CD4-positive, alpha-beta T cell treated with Interleukin-21 for 1 hour (primary cell): ENCODE measurements at regions not wholly inside any gene's neighbourhood (a gene's known extent, or its start where the extent isn't known, plus 50 kb on each side); places are given as distances from the start of the nearest gene placed in this dataset.

Experiments
- DNase-seq: peaks from one replicate; pipeline ENCODE4 v3.0.0-alpha.2; 2020

DNA sequence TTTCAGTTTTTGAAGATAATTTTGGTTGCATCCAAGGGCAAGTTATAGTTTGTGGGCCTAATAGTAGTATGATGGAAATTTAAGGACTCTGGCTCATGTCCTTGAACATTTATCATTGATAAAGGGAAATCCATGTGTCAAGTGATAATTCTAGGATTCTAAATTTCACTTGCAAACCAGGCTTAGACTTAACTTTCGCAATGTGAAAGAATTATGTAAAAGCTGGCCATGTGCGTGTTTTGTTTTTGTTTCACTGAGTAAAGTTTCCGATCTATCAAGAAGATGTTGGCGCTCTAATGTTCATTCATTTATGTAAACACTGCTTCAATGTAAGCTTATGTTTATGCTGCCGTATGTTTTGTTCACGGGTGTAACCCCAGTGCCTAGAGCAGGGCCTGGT lies 302.0 kb downstream of the SOX4 start:
- DNase-seq, result no peak

DNA sequence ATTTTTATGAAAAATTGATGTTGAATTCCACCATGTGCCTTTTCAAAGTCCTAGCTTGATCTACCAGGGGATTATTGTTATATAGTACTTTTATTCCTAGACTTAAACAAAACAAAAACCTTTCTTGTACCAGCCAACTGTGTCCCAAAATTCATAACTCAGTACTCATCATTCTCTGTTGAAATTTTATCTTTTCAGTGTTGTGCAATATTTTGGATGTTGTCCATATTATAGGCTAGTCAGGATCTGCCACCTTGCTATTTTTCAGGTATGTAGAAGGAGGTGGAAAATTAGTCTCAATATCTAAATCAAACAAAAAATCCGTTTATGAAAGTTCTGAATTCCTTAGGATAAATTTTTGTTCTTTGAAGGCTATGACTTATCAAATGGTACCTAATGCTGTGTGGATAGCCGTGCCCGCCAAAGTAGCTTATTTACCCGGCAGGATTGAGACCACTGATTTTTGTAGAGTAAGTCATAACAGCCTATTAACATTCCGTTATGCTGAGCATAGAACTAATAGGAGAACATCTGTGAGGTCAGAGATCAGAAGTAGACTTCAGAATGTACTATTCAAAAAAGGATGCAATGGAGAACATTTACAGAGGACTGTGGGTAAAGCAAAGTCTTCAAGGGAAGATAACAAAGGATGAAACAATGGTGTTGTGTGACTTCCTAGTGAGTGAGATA lies 304.7 kb downstream of the SOX4 start:
- no peak for DNase-seq

DNA sequence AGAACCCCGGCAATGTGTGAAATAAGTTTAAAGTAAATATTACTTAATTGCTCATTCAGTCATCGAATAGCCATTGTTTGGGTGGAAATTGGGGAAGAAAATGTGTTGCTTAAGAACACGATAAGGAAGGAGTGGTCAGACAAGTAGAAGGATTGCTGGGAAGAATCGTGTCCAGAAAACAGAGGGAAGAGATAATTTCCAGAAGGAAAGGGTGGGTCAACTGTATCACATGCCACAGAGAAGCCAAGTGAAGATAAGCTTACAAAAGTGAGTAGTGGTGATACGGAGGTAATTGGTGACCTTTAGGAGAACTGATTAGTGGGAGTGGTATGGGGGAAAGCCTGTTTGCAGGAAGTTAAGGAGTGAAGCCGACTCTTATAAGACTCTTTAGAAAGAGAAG lies 306.2 kb downstream of the SOX4 start:
- no peak for DNase-seq

DNA sequence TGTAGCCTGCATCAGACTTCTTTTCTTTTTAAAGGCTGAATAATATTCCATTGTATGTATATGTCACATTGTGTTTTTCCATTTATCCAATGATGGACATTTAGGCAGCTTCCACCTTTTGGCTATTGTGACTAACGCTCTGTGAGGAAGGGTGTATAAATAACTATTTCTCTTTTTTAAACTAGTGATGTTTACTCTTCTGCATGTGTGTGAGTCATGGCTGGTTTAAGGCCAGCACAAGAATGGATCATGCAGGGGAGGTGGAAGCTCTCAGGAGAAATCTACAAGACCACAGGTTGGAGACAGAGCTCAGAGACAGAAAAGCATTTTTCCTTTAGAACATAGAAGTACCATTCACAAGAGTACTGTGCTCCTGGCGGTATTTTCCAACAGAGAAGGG lies 307.2 kb downstream of the SOX4 start:
- DNase-seq, result no peak

DNA sequence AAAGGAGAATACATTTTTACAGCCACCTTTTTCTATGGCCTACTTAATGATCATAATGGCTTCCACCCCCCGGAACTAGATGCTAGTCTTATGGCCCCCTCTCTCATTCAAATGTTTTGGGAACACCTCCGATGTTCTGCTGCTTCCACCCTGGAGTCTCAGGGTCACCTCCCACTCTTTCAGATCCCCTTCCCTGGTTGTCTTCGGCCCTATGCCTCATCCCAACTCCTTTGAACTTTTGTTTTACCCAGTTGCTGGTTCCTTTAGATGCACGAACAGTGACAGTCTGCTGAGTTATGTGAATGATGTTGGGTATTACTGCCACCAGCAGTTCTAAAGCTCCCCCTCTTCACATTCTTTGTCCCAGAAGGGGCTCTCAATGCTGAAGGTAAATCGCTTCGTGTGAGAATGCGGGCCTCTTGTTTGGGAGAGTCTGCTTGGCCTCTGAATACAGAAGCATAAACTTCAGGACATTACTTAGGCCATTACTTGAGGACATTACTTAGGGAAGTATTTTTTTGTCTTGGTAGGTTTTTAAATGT lies 309.1 kb downstream of the SOX4 start:
- DNase-seq, result no peak

DNA sequence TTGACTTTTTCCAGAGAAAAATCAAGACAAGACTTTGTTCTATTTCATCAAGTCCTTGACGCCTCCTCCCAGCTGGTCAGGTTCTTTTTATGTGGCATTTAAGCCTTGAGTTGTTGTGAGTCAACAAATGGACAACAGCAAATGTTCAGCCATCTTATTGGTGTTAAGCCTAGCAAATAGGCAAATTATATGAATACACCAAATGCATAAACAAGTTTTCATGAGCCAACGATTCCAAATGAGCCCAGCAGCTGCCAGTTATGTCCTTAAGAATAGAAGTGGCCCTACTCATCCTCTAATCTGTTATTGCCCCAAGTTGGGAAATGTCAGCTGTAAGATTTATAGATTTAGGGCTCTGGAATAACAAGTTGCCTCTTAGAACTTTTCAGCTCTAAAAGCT lies 312.0 kb downstream of the SOX4 start:
- DNase-seq, result no peak

DNA sequence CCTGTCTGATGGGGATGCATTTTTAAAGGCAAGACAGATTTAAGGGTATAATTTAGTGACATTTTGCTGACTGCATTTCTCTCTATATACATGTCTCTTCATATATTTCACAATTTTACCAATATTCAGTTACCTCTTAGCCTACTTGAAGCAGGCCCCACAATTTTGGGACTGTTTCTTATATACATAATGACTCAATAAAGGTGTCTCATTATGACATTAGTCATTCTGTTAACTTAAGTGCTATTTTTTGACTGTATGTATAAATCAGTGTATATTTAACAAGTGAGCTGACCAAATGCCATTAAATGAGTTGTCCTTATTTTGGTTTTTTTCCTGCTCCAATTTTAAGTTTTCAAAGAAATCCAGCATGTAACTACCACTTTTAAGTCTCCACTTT lies 313.3 kb downstream of the SOX4 start:
- DNase-seq, result no peak

DNA sequence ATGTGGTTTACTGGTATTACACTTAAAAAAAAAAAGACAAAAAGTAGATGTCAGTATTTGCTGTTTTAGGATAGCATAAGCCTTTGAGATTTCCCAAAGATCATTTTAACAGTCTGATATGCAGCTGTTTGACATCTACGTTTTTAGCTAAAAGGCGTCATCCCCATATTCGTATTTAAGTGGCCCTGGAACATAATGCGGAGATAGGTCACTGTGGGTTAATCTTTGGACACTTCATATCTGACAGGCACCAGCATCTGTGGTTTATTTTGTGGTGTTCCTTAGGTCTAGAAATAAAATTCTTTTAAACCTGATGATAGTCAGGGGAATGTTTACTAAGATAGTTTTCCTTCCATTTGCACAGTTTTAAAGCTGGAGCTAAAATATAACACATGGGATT lies 313.7 kb downstream of the SOX4 start:
- no peak for DNase-seq

DNA sequence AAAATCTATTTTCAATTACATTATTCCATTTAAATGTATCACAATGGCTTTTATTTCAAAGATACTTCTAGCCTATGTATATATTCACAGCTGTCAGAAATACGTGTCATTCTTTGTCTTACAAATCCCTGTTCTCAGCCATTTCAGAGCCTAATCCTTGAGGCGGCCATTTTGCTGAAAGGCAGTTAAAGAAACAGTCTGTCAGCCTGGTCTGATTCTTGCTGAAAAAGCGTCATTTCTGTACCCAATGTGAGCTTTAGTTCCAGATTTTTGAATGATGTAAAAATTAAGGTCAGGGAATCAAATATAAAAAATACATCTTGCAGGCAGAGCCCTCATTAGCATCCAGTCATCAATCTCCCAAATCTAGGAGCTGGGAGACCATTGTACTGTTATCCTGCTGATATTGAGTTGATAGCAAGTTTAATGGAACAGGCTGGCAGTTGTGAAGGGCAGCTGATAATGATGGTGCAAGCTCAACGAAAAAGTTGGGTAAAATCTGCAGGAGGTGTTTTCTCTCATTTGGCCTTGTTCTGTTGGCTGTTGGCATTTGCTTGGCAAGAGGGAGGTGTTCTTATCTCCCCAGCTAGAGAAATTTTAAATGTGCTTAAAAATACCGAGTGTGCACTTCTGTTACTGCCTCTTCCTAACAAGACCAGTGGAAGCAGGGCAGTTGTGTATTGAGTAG lies 314.8 kb downstream of the SOX4 start:
- no peak for DNase-seq

DNA sequence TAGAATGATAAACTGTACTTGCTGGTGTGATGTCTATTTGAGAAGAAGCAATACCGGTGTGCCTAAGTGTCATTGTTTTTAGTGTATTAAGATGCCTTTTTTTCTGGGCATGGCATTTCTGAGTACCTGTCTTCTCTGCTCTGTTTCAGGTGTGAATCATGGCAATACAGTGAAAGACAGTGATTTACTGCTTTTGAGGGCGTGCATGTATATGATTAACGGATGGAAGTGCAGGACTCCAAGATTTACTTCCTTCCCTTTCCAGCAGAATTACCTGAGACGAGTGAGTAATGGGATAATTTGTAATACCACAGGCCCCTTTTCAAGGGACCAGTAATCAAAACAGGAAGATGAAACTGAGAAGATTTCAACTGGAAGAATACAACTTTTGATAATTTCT lies 315.8 kb downstream of the SOX4 start:
- DNase-seq, result no peak

DNA sequence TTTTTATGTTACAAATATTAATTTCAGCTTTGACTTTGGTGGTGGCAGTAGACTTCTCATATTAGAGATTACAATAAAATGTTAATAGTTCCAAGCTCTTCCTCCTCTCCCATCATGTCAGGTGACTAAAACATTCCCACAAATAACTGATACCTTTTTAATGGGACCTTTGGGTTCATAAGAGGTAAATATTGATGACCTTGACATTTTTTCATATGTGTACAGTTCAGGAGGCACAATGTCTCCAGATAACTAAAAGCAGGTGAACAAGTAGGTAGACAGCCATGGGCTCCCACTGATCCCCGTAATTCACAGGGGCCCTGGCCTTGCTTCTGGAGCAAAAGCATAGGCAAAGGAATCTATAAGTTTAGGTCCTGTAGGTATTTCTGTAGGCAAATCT lies 317.7 kb downstream of the SOX4 start:
- no peak for DNase-seq

DNA sequence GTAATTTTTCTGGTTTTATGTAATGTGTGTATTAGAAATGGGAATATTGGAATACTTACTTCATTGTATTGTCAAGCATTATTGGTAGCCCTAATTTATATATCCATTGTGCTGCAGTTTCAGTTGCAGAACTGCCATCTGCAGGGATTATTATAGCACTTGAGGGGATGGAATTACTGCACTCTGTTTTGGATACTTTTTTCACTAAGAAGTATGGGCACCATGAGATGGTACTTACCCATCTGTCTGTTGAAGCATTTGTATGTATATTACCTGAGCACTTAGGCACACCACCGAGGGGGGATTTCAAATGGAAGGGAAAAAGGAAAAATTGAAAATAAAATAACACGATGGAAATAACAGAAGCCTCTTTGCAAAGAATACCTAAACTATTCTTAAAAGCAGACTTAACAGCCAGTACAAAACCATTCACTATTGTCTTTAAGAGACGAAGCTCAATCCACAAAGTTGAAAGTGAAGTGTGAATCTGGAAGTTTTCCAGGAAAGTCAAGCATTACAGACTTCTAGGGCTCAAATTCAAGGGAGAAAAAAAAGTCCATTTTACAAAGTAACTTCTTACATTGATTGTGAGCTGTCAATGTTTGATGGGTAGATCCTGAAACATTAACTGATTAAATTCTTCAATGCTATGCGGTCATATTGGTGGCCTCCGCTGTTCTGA lies 318.7 kb downstream of the SOX4 start:
- DNase-seq, result no peak

DNA sequence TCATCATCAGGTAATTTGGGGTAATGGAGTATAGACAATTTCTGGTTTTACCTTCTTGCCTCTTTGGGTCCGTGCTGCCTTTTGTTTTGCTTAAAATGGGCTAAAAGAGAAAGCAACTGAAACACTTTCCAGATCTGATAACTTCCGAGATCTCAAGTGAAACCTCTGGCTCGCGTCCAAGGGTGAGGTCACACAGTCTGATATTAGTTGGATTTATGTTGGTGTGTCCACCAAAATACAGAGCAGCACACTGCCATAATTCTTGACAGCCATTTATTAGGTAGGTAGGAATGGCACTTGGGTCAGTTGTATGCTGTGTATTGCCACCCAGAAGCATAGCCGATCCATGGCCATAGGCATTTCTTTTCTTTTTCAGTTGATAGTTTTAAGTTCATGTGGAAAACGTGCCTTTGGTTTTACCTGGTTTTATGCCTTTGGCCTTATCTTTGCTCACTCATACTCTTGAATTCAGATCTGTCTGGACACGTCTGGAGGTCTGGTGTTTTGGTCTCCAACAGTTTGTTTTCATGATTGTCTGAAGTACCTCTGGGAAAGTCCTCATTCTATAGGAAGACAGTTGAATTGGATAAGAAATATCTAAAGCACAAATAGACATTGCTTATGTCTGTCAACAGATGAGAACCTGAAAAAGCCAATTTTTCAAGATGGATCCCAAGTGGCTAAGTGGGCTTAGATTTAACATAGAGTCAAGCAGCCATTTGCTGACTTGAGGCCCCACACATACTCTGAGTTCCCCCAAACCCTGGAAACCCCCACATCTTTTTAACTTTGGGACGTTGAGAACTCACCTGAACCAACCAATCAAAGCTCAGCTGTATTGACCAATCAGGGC lies 320.8 kb downstream of the SOX4 start:
- peak; percentile 20 for DNase-seq

DNA sequence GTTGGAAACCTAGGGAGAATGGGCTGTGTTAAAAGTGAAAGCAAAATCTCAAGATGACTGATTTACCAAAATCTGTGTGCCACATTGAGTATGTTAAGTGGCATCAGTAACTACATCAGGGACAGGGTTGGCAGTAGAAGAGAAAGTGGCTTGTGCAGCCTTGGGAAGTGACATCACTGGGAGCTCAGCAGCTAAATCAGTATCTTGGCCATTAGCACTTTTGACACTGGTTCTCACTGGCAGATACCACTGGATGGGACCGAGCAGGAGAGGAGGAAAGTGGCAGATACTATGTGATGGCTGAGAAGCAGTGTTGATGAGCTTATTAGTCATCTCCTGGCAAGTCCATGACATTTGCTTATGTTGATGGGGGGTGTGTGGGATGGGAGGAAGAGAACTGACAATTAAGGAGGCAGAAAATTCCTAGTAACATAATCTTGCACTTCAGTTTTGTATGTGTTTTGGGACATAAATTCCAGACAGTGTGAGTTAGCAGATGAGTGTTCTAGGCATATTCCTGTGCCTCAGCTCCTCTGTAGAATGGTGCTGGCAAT lies 322.2 kb downstream of the SOX4 start:
- no peak for DNase-seq

DNA sequence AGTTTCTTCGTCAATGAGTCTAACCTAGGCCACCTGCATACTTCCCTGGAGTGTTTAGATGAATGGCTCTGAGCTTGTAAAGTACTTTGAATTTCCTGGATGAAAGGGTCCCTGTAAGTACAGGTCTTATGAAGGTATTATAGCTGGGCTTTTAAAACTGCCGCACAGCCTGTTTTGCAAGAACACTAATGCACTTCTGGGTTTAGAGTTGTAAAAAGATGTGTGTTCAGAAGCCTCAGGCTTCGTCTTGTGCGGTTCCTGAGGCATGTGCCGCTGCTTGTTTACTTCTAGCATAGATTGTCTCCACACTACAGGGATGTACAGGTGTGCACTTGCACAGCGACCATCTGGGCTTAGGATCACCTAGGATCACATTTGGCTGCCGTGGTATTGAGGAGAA lies 324.5 kb downstream of the SOX4 start:
- no peak for DNase-seq

DNA sequence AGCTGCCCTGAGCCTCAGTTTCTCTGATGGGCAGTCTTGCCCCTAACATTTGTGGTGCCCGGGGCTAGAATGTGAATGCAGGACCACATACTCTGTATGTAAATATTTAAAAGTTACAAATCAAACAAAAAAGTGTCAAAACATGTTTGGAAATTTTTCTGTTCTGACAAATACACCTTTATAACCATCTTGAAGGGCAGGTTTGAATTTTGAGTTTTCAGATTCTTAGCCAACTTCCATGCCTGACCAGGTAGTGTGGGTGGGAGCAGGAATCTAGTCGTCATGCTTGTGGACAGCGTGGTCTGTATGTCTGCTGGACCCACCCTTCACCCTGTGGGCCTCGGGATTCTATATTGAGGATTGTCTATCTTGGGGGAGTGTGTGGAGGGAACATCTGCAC lies 325.1 kb downstream of the SOX4 start:
- DNase-seq, result no peak

DNA sequence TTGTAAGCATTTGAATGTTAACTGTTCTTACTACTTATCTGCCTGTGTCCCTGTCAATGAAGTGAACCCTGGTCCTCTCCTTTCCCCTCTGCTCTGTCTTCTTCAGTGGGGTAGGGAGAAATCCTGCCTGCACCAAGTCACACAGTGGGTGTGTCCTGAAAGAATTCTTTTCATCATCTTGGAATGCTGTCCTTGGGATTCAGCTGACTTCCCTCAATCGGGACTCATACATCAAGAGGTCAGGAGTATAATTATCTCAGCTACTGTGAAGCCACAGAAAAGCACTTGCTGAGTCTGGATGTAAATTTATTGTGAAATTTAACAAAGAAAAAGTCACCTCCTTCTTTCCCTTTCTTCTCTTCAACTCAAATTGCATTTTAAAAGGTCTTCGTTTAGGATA lies 328.5 kb downstream of the SOX4 start:
- no peak for DNase-seq

DNA sequence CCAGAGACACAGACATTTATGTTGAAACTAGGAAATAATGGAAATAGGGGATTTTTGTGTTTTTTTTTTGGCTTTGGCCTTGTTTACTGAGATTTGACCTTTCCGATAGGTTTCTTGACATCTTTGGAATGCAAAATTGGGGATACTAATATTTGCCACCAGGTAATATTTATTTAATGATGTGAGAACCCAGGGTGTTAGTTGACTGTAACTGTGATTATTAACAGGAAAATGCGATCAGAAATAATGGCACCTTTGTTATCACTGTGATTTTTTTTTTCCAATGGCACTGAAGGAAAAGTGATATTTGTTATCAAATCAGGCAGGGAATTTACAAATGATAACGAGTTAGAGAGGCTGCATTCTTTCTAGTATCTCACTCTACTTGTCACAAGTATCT lies 330.5 kb downstream of the SOX4 start:
- no peak for DNase-seq

DNA sequence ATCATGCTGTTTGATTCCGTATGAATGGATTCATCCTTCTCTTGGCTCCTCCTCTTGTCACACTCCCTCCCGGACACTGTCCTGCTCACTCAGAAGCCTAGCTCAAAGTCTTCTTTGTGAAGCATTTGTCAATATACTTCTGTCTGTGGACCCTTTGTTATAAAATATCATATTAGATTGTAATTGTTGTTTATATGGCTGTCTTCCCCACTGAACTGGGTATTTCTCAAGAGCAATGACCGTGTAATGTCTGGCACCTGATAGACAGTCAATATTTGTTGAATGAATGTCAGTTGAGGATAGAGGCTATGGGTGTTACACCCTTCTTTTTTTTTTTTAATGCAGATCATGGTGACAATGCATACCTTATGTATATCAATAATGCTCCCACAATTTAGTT lies 335.3 kb downstream of the SOX4 start:
- DNase-seq, result no peak

DNA sequence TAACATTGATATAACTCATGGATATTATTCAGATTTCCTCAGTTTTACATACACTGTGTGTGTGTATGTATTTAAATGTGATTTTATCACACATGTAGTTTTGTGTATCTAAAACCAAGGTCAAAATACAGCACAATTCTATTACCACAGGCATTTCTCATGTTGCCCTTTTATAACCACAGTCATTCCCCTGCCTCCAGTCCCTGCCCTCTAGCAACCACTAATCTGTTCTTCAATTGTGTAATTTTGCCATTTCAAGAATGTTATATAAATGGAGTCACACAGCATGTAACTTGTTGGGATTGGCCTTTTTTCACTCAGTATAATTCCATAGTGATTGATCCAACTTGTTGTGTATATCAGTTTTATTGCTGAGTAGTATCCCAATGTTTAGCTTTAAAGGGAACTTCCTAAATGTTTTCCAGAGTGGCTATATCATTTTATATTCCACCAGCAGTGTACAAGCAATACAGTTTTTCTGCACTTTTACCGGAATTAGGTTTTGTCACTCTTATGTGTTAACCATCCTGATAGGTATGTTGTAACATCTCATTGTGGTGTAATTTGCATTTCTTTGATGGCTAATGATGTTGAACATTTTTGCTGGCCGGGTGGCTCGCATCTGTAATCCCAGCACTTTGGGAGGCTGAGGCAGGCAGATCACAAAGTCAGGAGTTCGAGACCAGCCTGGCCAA lies 338.2 kb downstream of the SOX4 start:
- DNase-seq, result no peak

DNA sequence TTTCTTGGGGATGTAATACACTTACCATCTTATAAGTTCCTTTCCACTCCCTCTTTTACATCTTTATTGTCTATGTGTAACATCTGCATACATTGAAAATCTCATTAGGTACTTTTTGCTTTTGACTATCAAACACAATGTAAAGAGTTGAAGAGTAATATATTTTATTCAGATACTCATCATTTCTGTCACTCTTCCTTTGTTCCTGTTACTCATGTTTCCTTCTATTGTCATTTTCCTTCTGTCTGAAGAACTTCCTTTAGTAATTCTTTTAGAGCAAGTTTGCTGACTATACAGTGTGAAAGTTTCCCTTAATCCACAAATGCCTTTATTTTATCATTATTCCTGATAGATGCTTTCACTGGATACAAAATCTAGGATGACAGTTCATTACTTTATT lies 339.8 kb downstream of the SOX4 start:
- DNase-seq, result no peak

DNA sequence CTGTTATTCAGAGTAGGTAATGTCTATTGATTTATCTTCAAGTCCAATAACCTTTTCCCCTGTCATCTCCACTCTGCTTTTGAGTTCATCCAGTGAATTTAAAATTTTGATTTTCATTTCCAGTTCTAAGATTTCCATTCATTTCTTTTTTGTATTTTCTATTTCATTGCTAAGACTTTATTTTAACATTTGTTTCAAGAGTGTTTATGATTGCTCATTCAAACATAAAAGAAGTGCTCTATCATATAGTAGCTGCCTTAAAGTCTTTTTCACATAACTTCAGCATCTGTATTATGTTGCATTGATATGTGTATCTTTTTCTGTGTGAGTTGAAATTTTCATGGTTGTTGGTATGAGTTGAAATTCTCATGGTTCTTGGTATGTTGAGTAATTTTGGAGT lies 341.6 kb downstream of the SOX4 start:
- DNase-seq, result no peak
